ENCODE measurements at regions not wholly inside any gene's neighbourhood (a gene's known extent, or its start where the extent isn't known, plus 50 kb on each side); places are given as distances from the start of the nearest gene placed in this dataset.

GRCh38 chr1:98001764-98002163, 80.9 kb upstream of the DPYD start:
- no peaks in the 10 kb centered on the region for H3K27me3 ChIP-seq (ENCODE audit: insufficient read depth, low read depth, low read length)

DNA sequence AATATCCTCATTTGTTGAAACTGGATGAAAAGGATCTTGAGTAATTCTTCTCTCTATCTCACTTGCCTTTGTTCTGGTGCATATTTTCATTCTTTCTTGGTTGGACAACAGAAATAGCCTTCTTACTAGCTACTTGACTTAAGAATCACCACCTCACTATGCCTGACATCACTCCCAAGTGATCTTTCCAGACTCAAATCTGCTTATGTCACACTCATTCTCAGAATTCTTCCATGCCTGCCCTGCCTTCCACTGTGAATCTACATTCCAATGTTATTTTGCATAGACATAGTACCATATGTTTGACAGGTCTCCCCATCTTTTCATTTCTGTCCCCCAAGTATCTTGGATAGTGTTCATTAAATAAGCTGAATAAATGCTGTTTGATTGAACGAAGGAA, 78.5 kb upstream of the DPYD start:
- Histone ChIP-seq H3K4me3 (ENCODE audit: low read length) (no peak overlapping the region), H3K27ac (ENCODE audit: low read length) (no peak overlapping the region), H3K27me3 (ENCODE audit: insufficient read depth, low read depth, low read length) (no peaks in the 10 kb centered on the region), H3K4me2 (ENCODE audit: low read length) (no peak overlapping the region), H3F3A (ENCODE audit: insufficient read depth, low read length, poor library complexity, severe bottlenecking) (no peaks in the 10 kb centered on the region), H3K79me2 (replicated peaks; ENCODE audit: insufficient read depth, low read length) (no peaks in the 10 kb centered on the region), H3K9me2 (ENCODE audit: insufficient read depth, low read length) (no peaks in the 10 kb centered on the region), H2AFZ (ENCODE audit: low read depth, low read length) (no peak overlapping the region), H3K9ac (ENCODE audit: low read length) (no peak overlapping the region), H4K20me1 (ENCODE audit: insufficient read depth) (no peaks in the 10 kb centered on the region), H3K36me3 (ENCODE audit: insufficient read depth, low read length) (no peaks in the 10 kb centered on the region), H3K9me3 (ENCODE audit: low read length) (no peaks in the 10 kb centered on the region)
- no peak for TF ChIP-seq RAD21 (conservative IDR thresholded peaks at IDR 0.05)

More at GRCh38 chr1:98001764-98002163, 80.9 kb upstream of the DPYD start:
- Histone ChIP-seq H3K9me3 (ENCODE audit: low read length) (no peaks in the 10 kb centered on the region), H3K4me3 (ENCODE audit: low read length) (no peak overlapping the region), H4K20me1 (ENCODE audit: insufficient read depth) (no peaks in the 10 kb centered on the region), H3K9ac (ENCODE audit: low read length) (no peak overlapping the region), H3K79me2 (replicated peaks; ENCODE audit: insufficient read depth, low read length) (no peaks in the 10 kb centered on the region), H2AFZ (ENCODE audit: low read depth, low read length) (no peak overlapping the region), H3K27ac (ENCODE audit: low read length) (no peak overlapping the region), H3K9me2 (ENCODE audit: insufficient read depth, low read length) (no peaks in the 10 kb centered on the region), H3K4me2 (ENCODE audit: low read length) (no peak overlapping the region), H3F3A (ENCODE audit: insufficient read depth, low read length, poor library complexity, severe bottlenecking) (no peaks in the 10 kb centered on the region), H3K36me3 (ENCODE audit: insufficient read depth, low read length) (no peaks in the 10 kb centered on the region)
- TF ChIP-seq EP300 (conservative IDR thresholded peaks at IDR 0.05; ENCODE audit: poor library complexity, severe bottlenecking) (no peak), POLR2AphosphoS5 (IDR thresholded peaks at IDR 0.05) (no peak), TAF1 (IDR thresholded peaks at IDR 0.05; ENCODE audit: low read depth) (no peak), REST (IDR thresholded peaks at IDR 0.05; ENCODE audit: borderline replicate concordance) (no peak), MXI1 (conservative IDR thresholded peaks at IDR 0.05; ENCODE audit: poor library complexity, severe bottlenecking) (no peak), EZH2 (IDR thresholded peaks at IDR 0.05; ENCODE audit: borderline replicate concordance, insufficient read depth, low read length, poor library complexity, severe bottlenecking) (no peak), SMC3 (conservative IDR thresholded peaks at IDR 0.05; ENCODE audit: poor library complexity) (no peak), RAD21 (conservative IDR thresholded peaks at IDR 0.05) (no peak)
- TF ChIP-seq, protein P1, sequence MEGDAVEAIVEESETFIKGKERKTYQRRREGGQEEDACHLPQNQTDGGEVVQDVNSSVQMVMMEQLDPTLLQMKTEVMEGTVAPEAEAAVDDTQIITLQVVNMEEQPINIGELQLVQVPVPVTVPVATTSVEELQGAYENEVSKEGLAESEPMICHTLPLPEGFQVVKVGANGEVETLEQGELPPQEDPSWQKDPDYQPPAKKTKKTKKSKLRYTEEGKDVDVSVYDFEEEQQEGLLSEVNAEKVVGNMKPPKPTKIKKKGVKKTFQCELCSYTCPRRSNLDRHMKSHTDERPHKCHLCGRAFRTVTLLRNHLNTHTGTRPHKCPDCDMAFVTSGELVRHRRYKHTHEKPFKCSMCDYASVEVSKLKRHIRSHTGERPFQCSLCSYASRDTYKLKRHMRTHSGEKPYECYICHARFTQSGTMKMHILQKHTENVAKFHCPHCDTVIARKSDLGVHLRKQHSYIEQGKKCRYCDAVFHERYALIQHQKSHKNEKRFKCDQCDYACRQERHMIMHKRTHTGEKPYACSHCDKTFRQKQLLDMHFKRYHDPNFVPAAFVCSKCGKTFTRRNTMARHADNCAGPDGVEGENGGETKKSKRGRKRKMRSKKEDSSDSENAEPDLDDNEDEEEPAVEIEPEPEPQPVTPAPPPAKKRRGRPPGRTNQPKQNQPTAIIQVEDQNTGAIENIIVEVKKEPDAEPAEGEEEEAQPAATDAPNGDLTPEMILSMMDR (IDR thresholded peaks at IDR 0.05; ENCODE audit: poor library complexity, severe bottlenecking), result no peak

DNA sequence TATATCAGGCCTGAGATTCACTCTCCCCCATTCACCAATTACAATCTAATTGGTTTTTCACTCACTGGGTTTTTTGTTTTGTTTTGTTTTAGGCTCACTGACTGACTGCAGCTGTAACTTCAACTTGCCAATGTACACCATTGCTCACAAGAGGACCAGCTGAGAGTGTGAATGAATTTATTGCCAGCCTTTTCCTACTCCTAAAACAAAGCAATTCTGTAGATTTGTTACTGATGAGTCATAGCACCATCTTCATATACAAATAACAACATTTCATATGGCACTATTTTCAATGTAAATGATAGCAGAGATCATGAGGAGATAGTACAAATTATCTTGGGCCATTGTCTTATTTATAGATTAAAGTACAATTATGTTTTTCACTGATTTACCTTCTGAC, 76.0 kb upstream of the DPYD start:
- no peaks in the 10 kb centered on the region for H3K9me2 ChIP-seq (ENCODE audit: insufficient read depth, low read length)
- H3K27me3 ChIP-seq (ENCODE audit: insufficient read depth, low read depth, low read length), result no peaks in the 10 kb centered on the region
- H3K27ac ChIP-seq (ENCODE audit: low read length), result no peak overlapping the region
- no peaks in the 10 kb centered on the region for H3K36me3 ChIP-seq (ENCODE audit: insufficient read depth, low read length)
- H3K4me2 ChIP-seq (ENCODE audit: low read length), result no peak overlapping the region
- TF ChIP-seq MXI1 (conservative IDR thresholded peaks at IDR 0.05; ENCODE audit: poor library complexity, severe bottlenecking) (no peak), REST (IDR thresholded peaks at IDR 0.05; ENCODE audit: borderline replicate concordance) (no peak)
- H3K9ac ChIP-seq (ENCODE audit: low read length), result no peak overlapping the region
- H3K9me3 ChIP-seq (ENCODE audit: low read length), result no peaks in the 10 kb centered on the region
- no peaks in the 10 kb centered on the region for H3K79me2 ChIP-seq (replicated peaks; ENCODE audit: insufficient read depth, low read length)
- H4K20me1 ChIP-seq (ENCODE audit: insufficient read depth), result no peaks in the 10 kb centered on the region
- no peak overlapping the region for H3K4me3 ChIP-seq (ENCODE audit: low read length)
- H3F3A ChIP-seq (ENCODE audit: insufficient read depth, low read length, poor library complexity, severe bottlenecking), result no peaks in the 10 kb centered on the region
- no peak overlapping the region for H2AFZ ChIP-seq (ENCODE audit: low read depth, low read length)
